ENCODE measurements at regions not wholly inside any gene's neighbourhood (a gene's known extent, or its start where the extent isn't known, plus 50 kb on each side); places are given as distances from the start of the nearest gene placed in this dataset.

GRCh38 chr6:113125626-113126025, 731.5 kb upstream of the MARCKS start:
- TF ChIP-seq, protein P1, sequence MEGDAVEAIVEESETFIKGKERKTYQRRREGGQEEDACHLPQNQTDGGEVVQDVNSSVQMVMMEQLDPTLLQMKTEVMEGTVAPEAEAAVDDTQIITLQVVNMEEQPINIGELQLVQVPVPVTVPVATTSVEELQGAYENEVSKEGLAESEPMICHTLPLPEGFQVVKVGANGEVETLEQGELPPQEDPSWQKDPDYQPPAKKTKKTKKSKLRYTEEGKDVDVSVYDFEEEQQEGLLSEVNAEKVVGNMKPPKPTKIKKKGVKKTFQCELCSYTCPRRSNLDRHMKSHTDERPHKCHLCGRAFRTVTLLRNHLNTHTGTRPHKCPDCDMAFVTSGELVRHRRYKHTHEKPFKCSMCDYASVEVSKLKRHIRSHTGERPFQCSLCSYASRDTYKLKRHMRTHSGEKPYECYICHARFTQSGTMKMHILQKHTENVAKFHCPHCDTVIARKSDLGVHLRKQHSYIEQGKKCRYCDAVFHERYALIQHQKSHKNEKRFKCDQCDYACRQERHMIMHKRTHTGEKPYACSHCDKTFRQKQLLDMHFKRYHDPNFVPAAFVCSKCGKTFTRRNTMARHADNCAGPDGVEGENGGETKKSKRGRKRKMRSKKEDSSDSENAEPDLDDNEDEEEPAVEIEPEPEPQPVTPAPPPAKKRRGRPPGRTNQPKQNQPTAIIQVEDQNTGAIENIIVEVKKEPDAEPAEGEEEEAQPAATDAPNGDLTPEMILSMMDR (conservative IDR thresholded peaks at IDR 0.05), result no peak
- TF ChIP-seq ZFX (IDR thresholded peaks at IDR 0.05), result no peak

Data from C4-2B (cell line).